GM21576 (cell line): ENCODE measurements at regions not wholly inside any gene's neighbourhood (a gene's known extent, or its start where the extent isn't known, plus 50 kb on each side); places are given as distances from the start of the nearest gene placed in this dataset.

Experiments used
- ATAC-seq: cut with Tn5 transposase; IDR thresholded peaks from one replicate; pipeline ENCODE4 v1.9.1; 2021; ENCODE audit warnings: mild to moderate bottlenecking, moderate library complexity; ENCODE audit not compliant: unreplicated experiment

GRCh38 chr4:36394352-36394903 lies 113.0 kb downstream of the DTHD1 start:
- ATAC-seq = peak; percentile 41

- ATAC-seq = peak; percentile 63
Measured at GRCh38 chr4:36399762-36400353, 118.4 kb downstream of the DTHD1 start.

- no peak for ATAC-seq
Measured at GRCh38 chr4:36402008-36402758, 120.8 kb downstream of the DTHD1 start.

GRCh38 chr4:36411338-36411737 lies 129.9 kb downstream of the DTHD1 start:
- no peak for ATAC-seq

GRCh38 chr4:36414248-36414647 lies 132.8 kb downstream of the DTHD1 start:
- no peak for ATAC-seq

- no peak for ATAC-seq
Measured at GRCh38 chr4:36417146-36417545, 135.7 kb downstream of the DTHD1 start.

- no peak for ATAC-seq
Measured at GRCh38 chr4:36420111-36420679, 138.8 kb downstream of the DTHD1 start.

GRCh38 chr4:36422607-36423006 lies 141.2 kb downstream of the DTHD1 start:
- ATAC-seq = no peak

- no peak for ATAC-seq
Measured at GRCh38 chr4:36426741-36427140, 145.3 kb downstream of the DTHD1 start.

- ATAC-seq = no peak
Measured at GRCh38 chr4:36427696-36428095, 146.3 kb downstream of the DTHD1 start.

GRCh38 chr4:36432586-36432985 lies 151.2 kb downstream of the DTHD1 start:
- ATAC-seq = no peak

GRCh38 chr4:36439556-36439955 lies 158.1 kb downstream of the DTHD1 start:
- ATAC-seq = no peak

GRCh38 chr4:36445480-36445879 lies 164.1 kb downstream of the DTHD1 start:
- no peak for ATAC-seq

GRCh38 chr4:36446275-36446674 lies 164.9 kb downstream of the DTHD1 start:
- no peak for ATAC-seq

GRCh38 chr4:36461344-36461743 lies 179.9 kb downstream of the DTHD1 start:
- ATAC-seq = no peak

- no peak for ATAC-seq
Measured at GRCh38 chr4:36467670-36468069, 186.3 kb downstream of the DTHD1 start.

- ATAC-seq = no peak
Measured at GRCh38 chr4:36471903-36472302, 190.5 kb downstream of the DTHD1 start.

GRCh38 chr4:36476135-36476534 lies 194.7 kb downstream of the DTHD1 start:
- ATAC-seq = no peak

GRCh38 chr4:36477861-36478260 lies 196.4 kb downstream of the DTHD1 start:
- ATAC-seq = no peak

- ATAC-seq = no peak
Measured at GRCh38 chr4:36485885-36486284, 204.5 kb downstream of the DTHD1 start.

GRCh38 chr4:36489798-36490197 lies 208.4 kb downstream of the DTHD1 start:
- no peak for ATAC-seq

GRCh38 chr4:36492041-36492440 lies 210.6 kb downstream of the DTHD1 start:
- ATAC-seq = no peak
